NCI-H2171 (cell line): ENCODE measurements at regions not wholly inside any gene's neighbourhood (a gene's known extent, or its start where the extent isn't known, plus 50 kb on each side); places are given as distances from the start of the nearest gene placed in this dataset.
"Not testable (repeated sequence)": the region's sequence is repeated elsewhere in the genome, so short reads cannot be mapped to it uniquely, and the experiment has no call there.

Experiments used
- DNase-seq: peaks from one replicate; lab custom pipeline; 2025; lab: John Stamatoyannopoulos, UW

DNA sequence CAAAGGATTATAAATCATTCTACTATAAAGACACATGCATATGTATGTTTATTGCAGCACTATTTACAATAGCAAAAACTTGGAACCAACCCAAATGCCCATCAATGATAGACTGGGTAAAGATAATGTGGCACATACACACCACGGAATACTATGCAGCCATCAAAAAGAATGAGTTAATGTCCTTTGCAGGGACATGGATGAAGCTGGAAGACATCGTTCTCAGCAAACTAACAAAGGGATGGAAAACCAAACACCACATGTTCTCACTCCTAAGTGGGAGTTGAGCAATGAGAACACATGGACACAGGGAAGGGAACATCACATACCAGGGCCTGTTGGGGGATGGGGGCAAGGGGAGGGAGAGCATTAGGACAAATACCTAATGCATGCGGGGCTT, 133.2 kb downstream of the ATXN3L start:
- not testable (repeated sequence) for DNase-seq

DNA sequence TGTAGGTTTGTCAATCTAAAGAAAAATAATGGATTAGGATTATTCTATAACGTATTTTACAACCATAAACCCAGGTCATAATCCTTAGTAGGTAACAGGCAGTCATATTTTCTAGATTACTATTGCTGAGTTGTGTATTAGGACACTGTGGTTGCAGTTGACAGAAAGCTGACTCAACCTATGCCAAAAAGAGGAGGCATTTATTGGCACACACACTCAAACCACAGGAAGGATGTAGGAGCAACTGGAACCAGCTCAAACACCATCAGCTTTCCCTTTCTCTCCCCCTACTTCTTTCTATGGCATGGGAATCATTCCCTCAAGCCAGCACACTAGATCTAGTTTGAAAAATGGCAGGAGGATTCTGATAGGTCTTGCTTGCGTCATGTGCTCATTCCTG, 136.4 kb upstream of the FAM9C start:
- no peak for DNase-seq

DNA sequence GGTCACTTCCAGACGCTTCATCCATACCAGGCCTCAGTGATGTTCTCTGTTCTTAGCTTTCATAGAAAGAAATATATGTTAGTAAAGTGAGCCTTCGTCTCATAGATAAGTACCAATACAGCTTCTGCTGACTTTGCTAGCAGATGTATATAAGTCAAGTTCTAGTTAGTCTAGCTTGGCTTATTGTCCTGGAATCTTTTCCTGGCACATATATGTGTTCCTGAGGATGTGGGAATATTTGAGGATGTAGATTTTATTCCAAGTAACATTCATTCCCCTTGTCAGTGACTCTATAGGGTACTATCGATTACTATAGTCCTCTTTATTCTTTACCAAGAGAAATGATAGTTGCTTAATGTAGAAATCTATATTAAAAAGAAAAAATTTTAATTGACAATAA, 135.2 kb upstream of the FAM9C start:
- no peak for DNase-seq

DNA sequence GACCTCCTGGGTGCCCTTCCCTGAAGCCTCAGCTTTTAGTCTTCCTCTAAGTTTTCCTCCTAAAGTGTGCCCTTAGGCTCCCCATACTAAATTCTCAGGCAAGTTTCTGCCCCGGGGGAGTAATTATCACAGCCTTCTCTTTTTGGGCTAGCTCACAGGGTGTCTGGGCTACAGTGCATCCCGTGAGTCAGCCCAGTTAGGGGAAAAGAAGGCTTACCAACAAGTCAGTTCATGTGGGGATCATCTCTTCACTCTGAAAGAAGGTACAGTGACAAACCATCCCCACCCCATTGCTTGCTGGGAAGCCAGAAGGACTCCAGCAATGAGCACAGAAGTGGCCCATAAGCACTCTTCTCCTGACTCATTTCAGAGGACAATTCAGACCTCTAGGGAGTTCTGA, 134.7 kb upstream of the FAM9C start:
- DNase-seq: no peak

DNA sequence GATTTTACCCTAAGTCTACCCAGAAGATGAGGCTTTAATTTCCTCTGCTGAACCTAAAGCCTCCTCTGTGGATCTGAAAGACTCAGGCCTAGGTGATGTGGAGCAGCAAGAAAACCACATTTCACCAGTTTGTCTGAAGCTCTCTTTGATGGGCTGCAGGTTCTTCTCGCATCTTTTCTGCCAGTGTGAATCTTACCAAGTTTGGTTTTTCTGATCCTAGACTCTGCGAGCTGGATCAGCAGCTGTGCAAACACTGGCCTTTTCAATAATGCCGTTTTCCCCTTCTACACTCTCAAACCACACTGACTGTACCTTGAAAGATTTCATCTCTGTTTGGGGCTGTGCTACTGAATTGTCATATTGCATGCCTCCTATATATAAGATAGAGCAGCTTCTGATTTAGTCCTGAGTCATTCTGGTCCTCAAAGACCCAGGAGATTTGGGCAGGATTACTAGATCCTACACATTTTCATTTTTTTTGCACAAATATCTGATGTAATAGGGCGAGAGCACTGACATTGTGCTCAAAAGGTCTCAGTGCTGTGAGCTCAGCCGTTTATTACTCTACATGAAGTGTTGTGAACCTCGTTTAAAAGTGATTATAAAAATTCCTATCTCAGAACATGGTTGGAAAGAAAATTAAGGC, 133.6 kb upstream of the FAM9C start:
- DNase-seq: no peak

DNA sequence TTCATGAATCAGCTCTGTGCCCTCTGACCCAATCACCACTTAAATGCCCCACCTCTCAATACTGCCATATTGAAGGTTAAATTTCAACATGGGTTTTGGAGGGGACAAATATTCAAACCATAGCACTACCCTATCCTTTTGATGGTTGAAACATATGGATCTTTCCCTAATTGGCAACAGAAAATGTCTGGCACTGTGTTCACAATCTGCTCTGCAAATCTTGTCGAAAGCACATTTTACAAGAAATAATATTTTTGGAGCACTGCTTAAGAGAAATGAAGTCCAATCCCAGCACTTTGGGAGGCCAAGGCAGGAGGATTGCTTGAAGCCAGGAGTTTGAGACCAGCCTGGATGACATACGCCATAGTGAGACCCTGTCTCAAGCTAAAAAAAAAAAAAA, 130.6 kb upstream of the FAM9C start:
- no peak for DNase-seq

DNA sequence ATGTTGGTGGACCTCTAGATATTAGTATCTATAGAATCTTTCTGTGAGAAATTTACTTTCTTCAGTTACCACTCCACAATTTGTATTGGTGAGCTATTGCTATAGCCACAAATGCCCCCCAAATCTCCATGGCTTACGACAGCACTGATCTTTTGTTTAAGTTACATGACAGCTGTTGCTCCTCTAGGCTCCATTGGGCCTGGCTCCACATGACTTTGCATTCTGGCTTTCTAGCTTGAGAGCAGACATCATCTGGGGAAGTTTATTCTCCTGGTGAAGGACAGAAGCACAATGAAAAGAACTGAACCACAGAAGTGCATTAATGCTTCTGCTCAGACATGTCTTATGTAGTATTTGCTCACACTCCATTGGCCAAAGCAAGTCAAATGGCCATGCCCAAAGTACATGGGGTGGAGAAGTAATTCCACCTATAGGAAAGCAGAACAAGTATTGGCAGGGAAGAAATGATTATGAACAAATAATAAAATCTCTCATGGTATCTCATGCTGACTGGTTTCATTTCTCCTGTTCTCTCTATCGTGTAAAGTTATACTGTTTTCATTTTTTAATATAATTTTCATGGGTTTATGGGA, 126.6 kb upstream of the FAM9C start:
- DNase-seq: no peak

DNA sequence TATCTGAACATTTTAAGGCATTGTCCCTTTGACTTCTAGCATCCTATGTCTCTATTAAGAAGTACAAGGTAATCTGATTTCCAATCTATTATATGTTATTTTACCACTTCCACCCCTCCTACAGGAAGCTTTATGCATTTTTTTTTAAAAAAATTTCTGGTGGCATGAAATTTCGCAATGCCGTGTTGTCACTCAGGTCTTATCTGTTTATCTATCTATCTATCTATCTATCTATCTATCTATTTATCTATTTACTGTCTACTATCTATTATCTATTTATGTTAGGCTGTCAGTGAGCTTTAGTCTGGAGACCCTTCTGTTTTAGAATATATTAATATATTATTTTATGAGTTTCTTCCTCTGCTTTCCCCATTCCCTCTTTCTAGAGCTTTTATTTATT, 125.3 kb upstream of the FAM9C start:
- DNase-seq: no peak

DNA sequence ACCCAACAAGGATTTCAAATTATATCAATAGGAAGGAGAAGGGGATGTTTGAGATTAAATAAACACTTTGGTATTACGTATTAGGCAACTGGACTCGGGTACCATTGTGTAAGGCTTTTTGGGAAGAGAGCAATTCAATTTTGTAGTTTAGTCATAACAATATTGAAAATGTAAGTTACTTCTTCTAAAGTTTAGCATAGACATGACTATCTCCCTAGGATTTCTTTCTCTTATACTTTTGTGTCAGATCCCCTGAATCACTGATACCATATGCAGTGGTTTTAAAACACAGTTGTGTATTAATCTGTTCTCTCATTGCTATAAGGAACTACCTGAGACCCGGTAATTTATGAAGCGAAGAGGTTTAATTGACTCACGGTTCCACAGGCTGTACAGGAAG, 123.8 kb upstream of the FAM9C start:
- DNase-seq: no peak

DNA sequence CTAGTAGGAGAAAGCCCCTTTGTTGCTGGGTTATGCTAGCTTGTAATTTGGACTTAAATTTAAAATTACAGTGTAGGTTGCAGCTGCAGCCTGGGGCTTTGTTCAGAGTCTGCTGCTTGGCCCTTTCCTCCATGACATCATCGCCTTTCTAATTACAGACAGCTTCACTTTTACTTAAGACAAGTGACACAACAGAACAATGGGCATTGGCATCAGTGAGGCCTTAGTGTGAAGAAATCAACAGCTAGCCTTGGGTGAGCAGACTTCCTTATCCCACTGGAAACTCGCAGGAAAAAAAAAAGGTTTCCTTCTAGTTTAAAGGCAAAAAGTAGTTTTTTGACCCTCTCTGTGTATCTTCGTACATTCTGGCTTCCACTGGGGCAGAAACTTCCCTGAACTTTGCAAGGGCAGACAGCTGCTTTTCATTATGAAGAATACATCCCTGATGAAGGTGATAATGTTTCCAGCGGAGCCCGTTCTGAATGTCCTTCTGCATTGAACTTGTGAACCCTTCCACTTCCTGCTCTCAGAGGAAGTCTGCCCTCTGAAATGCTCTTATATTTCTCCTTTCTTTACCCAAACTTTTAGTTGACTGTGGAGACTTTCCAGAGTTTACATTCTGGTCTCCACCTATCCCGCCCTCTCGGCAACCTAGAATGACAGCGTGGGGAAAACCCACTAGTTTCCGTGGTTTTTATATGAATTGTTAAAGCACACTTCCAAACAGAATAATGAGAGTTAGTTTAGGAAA, 123.2 kb upstream of the FAM9C start:
- no peak for DNase-seq

DNA sequence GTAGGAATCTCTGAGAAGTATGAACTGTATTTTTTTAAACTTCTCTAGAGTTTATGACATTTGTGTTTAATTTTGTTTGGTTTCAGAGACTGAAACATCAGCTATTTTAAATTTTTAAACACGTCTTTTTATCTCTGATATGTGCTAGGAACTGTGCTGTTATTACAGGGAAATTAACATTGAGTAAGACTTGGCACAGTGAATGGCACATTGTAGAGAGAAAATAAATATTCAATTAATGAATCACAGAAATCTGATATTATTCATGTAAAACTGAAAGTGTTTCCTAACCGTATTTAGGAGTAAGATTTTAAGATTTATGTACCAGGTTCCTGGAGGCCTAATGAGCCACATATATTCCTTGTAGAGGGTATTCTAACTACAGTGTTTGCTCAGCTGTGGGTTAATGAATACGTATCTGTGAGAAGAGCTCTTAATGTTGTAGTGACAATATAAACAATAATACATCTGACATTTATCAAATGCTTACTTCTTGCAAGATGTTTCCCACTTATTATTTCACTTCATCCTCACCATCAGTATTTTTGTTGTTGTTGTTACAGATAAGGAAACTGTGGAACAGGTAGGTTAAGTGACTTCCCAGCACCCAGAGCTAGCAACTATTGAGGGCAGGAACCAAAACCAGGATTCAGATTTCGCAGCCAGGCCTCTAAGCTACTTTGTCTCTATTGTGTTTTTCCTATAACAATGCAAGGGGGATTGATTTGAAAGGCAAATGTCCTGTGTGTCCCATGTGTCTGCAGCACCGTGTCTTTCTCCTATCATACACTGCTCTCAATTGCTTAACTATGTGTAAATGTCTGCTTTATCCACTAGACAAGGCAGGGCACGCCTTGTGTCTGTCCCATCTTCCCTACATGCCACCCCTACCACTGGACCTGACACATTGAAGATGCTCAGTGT, 121.1 kb upstream of the FAM9C start:
- DNase-seq: no peak

DNA sequence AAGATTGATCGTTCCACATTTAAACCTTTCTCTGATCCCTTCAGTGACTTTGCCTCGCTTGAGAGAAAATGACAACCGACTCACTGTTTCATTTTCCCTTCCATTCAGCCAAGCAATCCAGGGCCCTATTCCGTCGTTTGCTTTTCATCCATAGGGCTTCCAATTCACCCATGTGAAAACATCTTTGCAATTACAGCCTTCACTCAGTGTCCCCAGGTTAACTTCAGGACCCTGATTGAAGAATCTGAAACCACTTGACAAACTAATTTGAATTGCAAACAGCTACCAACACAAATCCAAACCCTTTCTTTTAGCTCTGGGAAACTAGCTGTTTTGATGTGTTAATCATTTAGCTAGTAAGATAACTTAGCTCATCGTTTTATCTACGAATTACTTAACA, 120.2 kb upstream of the FAM9C start:
- DNase-seq: no peak

DNA sequence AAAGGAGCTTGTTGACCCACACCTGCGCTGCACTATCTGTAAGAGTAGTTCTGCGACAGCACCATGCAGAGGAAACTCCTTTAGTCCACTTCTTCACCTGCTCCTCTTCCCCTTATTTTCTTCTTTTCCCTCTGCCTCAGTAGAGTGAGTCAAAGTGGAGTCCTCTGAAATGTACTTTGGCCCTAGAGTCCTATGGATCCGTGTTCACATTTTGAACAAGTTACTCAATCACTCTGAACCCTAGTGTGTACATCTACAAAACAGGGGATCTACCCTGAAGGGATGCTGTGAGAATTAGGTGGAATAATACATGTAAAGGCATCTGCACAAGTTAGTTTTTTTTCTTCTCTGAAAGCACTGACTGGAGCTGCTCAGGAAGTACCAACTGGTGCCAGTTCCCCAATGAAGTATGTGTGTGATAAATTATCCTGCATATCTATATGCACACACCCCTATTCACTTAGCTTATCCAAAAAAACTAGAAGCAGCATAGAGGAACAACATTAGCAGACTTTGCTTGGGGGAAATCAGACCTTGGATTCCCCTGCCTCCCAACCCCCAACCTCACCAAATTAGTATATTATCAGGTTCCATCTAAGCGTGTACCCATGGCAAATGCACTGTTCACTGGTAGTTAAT, 118.5 kb upstream of the FAM9C start:
- DNase-seq: no peak

DNA sequence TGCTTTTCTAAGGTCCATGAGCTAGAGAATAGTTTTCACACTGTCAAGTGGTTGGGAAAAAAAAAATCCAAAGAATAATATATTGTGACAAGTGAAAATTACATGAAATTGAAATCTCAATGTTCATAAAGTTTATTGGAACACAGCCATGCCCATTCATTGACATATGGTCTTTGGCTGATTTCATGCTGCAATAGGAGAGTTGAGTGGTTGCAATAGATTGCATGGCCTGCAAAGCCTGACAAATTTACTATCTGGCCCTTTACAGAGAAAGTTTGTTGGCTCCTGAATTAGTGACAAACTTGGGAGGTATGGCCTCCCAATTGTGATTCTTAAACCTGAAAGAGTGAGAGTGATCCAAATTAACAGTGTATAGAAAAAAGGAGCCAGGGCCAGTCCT, 115.5 kb upstream of the FAM9C start:
- no peak for DNase-seq

DNA sequence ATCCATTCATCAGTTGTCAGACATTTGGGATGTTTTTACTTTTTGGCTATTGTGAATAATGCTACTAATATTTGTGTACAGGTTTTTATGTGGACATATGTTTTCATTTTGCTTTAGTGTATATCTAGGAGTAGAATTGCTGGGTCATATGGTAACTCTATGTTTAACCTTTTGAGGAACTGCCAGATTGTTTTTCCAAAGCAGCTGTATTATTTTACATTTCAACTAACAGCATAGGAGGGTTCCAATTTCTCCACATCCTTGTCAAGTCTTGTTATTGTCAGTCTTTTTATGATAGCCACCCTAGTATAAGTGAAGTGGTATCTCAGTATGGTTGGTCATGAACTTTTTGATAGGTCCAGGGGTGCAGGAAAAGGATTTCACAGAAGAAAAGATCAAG, 114.5 kb upstream of the FAM9C start:
- no peak for DNase-seq

DNA sequence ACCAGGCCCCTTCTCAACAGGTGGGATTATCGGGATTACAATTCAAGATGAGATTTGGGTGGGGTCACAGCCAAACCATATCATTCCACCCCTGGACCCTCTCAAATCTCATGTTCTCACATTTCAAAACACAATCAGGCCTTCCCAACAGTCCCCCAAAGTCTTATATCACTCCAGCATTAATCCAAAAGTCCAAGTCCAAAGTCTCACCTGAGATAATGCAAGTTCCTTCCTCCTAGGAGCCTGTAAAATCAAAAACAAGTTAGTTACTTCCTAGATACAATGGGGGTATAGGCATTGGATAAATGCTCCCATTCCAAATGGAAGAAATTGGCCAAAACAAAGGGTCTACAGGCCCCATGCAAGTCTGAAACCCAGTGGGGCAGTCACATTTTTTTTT, 111.1 kb upstream of the FAM9C start:
- not testable (repeated sequence) for DNase-seq

DNA sequence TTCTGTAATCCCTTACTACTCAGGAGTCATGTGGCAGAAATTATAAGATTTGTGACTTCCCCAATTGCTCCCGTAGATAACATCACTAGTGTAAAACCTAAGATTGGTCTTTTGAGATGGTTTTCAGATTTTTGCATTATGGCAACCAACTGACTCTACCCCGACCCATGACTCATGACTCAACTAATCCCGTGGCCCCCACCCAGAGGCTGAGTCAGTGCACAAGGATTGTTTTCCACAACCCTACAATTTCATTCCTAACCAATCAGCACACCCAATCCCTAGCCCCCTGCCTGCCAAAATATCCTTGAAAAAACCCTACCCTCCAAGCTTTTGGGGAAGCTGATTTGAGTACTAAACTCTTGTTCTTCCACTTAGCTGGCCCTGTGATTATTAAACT, 109.4 kb upstream of the FAM9C start:
- DNase-seq: no peak

DNA sequence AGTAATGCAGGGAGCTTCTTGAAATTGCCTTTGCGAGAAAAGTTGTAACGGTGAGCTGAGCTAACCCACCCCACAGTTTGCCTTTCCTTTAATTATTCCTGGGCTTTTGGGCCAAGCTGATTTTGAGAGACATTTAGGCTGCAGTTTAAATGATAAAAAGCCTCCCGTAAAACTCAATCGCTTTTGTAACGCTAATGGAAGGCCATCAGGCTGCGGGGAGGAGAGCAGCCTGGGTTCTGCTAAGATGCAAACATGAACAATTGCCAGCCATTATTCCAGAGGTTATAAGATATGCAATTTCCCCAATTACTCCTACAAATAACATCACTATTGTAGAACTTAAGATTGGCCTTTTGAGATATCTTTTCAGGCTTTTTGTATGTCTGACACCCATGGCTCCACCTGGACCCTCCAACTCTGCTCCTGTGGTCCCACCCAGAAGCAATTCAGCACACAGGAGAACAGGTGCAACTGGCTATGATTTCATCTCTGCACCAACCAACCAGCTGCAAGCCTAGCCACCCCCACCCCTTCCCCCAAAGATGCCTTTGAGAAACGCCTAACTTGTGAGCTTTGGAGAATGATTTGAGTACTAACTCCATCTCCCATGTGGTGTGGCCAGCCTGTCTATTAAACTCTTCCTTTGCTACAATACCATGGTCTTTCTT, 108.2 kb upstream of the FAM9C start:
- DNase-seq: no peak

DNA sequence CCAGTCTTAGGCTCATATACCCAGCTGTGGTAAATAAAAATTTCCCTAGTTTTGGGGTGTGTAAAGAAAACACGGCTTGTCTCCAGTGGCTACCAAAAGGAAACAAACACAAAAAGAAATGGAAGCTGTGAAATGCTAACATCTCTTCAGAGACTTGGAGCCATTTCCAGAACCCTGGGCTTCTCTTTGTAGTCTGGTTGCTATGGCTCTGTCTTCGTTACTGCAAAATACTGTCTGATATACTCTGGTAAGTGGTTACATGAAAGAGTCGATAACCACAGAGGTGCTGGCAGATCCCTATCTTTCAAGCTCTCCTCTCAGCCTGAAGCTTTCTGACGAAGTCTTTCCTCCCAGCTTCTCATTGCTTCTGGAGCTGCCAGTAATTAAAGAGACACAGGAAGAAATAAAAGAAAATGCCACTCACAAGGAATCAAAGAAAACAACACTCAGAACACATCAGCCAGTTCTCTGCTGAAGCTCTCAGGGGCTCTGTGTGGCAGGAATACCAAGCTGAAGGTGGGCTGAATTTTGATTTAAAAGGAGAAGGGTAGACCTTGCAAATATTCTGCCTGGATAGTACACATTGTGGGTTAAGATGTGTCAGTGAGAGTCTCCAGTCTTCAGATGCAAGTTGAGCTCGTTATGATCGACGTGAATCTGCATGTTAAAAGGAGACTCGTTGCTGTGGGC, 107.6 kb upstream of the FAM9C start:
- DNase-seq: no peak

DNA sequence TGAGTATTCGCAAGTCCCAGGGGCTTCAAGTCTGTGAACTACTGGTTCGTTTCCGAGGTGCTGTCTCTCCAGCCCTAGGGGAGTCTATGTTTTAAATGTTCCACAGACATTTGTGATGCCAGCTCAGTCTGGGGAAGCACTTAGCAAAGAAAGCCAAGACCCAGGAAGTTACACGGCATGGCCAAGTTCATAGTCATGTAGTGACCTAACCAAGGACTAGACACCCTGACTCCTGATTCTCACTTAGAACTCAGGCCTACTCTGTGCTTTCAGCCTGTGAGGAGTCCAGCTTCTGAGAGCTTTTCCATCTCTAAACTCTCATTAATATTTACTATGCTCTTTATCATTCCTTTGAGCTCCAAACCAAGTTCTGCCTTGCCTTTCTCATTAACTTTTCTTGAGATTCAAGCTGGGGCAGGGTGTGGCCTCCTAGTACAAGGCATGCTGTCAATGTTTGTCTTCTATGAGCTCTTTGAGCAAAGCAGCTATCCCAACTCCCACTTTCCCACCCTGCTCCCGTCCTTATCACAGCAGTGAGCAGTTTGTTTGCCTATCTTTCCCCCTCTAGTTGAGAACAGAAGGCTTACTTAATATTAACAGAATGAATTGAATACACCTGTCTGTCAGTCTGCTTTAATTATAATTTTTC, 105.4 kb upstream of the FAM9C start:
- no peak for DNase-seq
